ENCODE measurements at regions not wholly inside any gene's neighbourhood (a gene's known extent, or its start where the extent isn't known, plus 50 kb on each side); places are given as distances from the start of the nearest gene placed in this dataset.

DNA sequence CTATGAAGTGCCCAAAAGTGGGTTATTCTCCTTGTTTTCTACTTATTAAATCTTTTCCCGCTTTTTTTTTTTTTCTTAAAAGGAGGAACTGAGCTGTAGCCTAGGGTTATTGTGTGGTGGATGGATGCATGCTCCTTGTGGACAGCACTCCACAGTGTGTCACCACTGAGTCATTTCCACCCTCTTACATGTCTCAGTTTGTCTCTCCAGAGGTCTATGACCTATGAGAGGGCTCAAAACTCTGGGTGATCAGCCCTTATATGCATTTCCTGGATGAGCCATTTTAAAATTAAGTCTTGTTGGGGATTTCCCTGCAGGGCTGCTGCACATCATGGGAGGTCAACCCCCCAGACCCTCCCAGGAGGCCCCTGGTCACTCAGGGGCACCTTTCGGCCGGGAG, 102.2 kb upstream of the MOCS2 start:
- in situ Hi-C loops (cut with MboI; ENCODE audit: low sequenced_read_pairs), result no loop called here

GRCh38 chr5:53219174-53219573, 109.6 kb upstream of the MOCS2 start:
- in situ Hi-C loops (cut with MboI; ENCODE audit: low sequenced_read_pairs), result no loop called here

DNA sequence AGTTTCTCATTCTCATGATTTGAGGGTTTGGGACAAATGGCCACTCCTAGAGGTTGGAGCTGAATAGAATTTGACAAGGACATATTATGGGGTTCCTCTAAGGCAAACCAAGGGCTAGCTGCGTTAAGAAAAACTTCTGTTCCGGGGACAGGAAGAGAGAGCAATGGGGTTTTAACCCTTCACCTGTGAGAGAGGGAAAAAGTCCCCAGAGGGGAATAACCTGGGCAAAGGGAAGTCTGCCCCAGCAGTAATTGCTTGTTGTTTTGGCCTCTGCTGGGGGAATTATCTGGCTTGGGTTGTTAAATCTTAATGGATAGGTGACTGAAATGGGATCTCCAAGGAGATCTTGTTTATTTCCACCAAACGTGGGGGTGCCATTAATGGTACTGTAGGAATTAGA, 110.1 kb upstream of the MOCS2 start:
- in situ Hi-C loops (cut with MboI; ENCODE audit: low sequenced_read_pairs), result no loop called here

DNA sequence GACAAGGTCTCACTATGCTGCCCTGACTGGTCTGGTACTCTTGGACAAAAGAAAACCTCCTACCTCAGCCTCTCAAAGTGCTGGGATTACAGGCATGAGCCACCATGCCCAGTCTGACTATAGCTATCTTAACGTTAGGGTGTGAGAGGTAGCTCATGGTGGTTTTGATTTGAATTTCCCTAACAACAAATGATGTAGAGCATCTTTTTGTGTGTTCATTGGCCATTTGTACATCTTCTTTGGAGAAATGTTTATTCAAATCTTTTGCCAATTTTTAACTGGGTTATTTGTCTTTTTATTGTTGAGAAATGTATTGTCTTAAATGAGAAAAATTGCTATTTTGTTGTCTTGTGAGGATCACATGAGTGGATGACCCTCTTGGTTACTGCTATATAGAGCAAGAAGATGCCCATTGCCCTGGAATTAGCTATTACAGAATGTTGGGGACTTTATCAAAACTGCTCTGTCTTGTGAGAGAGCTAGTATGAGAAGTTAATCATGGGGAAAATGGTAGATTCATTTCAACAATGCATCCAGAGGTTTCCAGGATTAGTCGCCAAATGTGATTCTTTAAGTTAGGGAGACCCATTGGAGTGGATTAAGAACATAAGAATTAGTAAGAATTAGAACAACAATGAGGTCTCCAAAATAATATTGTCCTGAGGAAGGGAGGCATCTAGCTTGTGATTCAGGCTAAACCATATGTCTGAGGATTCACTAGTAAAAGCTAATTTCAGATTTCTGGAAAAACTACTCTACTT, 124.3 kb upstream of the MOCS2 start:
- in situ Hi-C loops (cut with MboI; ENCODE audit: low sequenced_read_pairs), result no loop called here

GRCh38 chr5:53236683-53237082, 127.1 kb upstream of the MOCS2 start:
- in situ Hi-C loops (cut with MboI; ENCODE audit: low sequenced_read_pairs), result no loop called here

- in situ Hi-C loops (cut with MboI; ENCODE audit: low sequenced_read_pairs), result no loop called here
These were observed 128.3 kb upstream of the MOCS2 start for GRCh38 chr5:53237876-53238275.

GRCh38 chr5:53239301-53239990, 129.9 kb upstream of the MOCS2 start:
- in situ Hi-C loops (cut with MboI; ENCODE audit: low sequenced_read_pairs), result no loop called here

- in situ Hi-C loops (cut with MboI; ENCODE audit: low sequenced_read_pairs), result no loop called here
These were observed 131.1 kb upstream of the MOCS2 start for GRCh38 chr5:53240661-53241060.

DNA sequence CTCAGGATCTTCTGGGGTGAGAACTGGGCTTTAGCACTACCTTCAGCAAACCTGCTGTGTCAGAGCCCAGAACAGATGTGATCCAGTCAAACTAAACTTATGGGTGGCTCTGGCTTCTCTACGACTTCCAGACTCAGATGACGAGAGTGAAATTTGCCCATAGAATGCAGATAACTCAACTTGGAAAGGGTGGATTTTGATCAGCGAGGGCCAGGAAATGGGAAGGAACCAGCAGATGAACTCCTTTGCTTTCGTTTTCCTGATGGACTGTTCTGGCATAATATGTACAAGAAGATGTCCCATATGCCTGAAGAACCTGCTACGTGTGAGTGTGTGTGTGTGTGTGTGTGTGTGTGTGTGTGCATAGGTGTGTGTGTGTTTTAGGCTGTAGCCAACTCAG, 132.0 kb upstream of the MOCS2 start:
- in situ Hi-C loops (cut with MboI; ENCODE audit: low sequenced_read_pairs), result no loop called here

GRCh38 chr5:53243403-53243802, 133.8 kb upstream of the MOCS2 start:
- in situ Hi-C loops (cut with MboI; ENCODE audit: low sequenced_read_pairs), result no loop called here

DNA sequence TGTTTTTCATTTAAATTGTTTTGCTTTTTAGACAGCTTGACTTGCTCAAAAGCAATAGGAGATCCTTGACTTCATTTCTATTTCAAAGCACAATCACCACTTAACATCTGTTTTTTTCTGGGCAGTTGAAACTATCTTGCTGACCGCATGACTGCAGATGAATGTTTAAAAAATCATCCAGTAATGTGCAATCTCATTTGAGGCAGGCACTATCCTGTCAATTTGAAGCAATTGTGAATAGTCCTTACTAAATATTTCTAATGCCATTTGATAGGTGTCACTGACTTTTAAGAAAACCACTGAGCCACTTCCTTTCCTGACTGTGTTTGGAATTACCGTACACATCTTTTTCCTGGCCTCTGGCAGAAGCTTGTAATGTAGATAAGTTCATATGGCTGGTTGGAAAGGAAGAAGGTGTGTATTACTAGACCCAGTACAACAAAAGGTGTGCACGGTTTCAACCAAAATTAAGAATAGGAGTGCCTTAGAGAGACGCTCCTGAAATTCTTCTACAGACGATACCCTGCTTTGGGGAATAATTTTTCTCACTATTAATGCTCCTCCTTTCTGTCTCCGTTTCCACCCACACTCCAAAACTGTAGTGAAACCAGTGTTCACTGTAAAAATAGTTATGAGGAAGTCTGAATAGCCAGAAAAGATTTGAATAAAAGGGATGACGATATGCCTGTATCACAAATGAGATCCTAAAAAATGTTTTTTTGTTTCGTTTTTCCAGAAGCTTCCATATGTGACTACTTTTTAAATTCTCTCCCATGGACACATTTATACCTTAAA, 136.7 kb upstream of the MOCS2 start:
- in situ Hi-C loops (cut with MboI; ENCODE audit: low sequenced_read_pairs), result no loop called here

DNA sequence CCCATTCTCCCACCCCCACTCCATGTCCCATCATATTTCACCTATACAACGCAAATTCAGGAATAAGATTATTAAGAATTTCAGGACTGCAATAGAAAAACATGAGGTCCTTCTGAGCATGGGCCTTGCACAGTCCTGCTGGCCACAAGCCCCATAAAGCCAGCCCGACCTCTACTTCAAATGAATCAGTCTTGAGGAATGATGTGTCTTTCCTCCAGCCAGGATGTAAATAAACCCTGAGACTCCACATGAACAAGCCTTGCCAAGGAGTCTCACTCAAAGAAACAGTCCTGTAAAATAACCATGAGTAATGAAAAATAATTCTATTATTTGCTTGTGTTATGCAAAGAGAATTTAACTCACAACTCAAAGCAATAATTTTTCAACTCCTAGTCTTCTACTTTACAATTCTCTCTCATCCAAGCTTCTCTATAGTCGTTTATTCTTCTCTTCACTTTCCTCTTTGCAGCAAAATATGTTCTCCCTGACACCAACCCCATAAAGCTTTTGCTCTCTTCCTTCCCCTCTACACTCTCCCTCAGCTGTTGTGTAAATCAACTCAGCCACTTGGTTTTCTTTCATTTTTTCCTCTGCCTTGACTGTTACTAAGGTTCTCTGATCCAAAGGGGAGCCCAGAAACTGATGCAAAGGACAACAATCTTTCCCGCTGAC, 140.1 kb upstream of the MOCS2 start:
- in situ Hi-C loops (cut with MboI; ENCODE audit: low sequenced_read_pairs), result no loop called here

DNA sequence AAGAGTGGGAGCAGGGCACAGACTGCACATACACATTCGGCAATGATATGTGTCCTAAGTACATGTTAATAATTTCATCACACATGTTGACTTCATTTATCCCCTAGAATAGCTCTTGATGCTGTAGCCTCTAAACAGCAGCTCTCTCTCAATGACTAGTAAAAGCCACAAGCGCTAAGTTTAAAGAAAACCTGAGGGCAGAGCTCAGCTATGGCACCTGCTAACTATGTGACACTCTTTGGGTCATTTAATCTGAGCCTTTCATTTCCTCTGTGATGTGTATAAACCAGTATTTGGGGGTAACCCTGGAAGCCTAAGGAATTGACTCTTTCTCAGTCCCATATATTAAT, 140.6 kb upstream of the MOCS2 start:
- in situ Hi-C loops (cut with MboI; ENCODE audit: low sequenced_read_pairs), result no loop called here

- in situ Hi-C loops (cut with MboI; ENCODE audit: low sequenced_read_pairs), result no loop called here
These were observed 143.9 kb upstream of the MOCS2 start for GRCh38 chr5:53253421-53253871.

GRCh38 chr5:53256746-53257145, 147.2 kb upstream of the MOCS2 start:
- in situ Hi-C loops (cut with MboI; ENCODE audit: low sequenced_read_pairs), result no loop called here

GRCh38 chr5:53257806-53258373, 148.3 kb upstream of the MOCS2 start:
- in situ Hi-C loops (cut with MboI; ENCODE audit: low sequenced_read_pairs), result no loop called here

GRCh38 chr5:53259176-53259575, 149.6 kb upstream of the MOCS2 start:
- in situ Hi-C loops (cut with MboI; ENCODE audit: low sequenced_read_pairs), result no loop called here

- in situ Hi-C loops (cut with MboI; ENCODE audit: low sequenced_read_pairs), result no loop called here
These were observed 150.9 kb upstream of the MOCS2 start for GRCh38 chr5:53260446-53260845.

GRCh38 chr5:53261245-53261644, 151.7 kb upstream of the MOCS2 start:
- in situ Hi-C loops (cut with MboI; ENCODE audit: low sequenced_read_pairs), result no loop called here

DNA sequence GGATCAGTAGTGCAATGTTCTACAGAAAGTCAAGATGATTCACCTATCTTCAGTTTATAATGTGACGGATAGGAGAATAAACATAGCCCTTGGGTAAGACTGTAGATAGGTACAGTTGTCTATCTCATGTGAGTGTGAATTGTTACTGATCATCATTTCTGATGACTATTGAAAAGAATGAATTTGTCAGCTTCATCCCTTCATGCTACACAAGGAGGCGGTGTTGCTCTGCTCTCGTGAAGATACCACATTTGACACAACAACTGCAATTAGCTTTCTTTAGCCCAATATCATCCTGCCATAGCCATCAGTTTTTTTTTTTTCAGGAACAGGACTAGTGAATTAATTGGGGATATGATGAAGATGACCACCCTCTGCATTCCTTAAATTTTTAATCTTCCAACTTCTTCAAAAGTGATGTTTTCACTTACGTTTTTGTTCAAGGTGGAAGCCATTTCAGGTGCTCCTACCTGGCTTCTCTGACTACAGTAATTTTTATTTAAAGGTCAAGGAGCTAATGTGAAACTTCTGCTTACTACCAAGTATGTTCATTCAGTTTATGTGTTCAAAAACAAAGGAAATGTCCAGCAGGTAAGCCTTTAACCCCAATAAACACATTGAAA, 152.9 kb upstream of the MOCS2 start:
- in situ Hi-C loops (cut with MboI; ENCODE audit: low sequenced_read_pairs), result no loop called here

Measured in HL-60/S4 treated with retinoic acid at 250 ng/mL for 4 days and 3 days (cell line).